Calu3 (cell line): ENCODE measurements at regions not wholly inside any gene's neighbourhood (a gene's known extent, or its start where the extent isn't known, plus 50 kb on each side); places are given as distances from the start of the nearest gene placed in this dataset.

Source experiments
- BruUV-seq: library from RNA; stranded (reverse); fragments of 400-500 nt; replicated peaks from 2 replicates; lab custom pipeline; 2021; lab: Mats Ljungman, UMichigan
- CTCF ChIA-PET: fragments of 300-600 bp; sonication (Branson Sonifier 250); formaldehyde crosslinking; loops from one replicate; lab custom pipeline; 2022; ENCODE audit warnings: antibody characterized with exemption; lab: Charles Lee
- DNase-seq: peaks from one replicate; pipeline ENCODE4 v3.0.0; 2022
- H3K27ac Mint-ChIP-seq: one replicate; pipeline ENCODE4 v1.8.0; 2022; ENCODE audit warnings: mixed read lengths; ENCODE audit not compliant: unreplicated experiment
- H3K27me3 Mint-ChIP-seq: one replicate; pipeline ENCODE4 v1.8.0; 2022; ENCODE audit warnings: mixed read lengths; ENCODE audit not compliant: unreplicated experiment
- H3K36me3 Mint-ChIP-seq: one replicate; pipeline ENCODE4 v1.8.0; 2022; ENCODE audit warnings: mild to moderate bottlenecking, moderate library complexity, mixed read lengths; ENCODE audit not compliant: insufficient read depth, unreplicated experiment
- H3K4me1 Mint-ChIP-seq: one replicate; pipeline ENCODE4 v1.8.0; 2022; ENCODE audit warnings: mild to moderate bottlenecking, low read depth, mixed read lengths; ENCODE audit not compliant: unreplicated experiment
- H3K4me3 Mint-ChIP-seq: one replicate; pipeline ENCODE4 v1.8.0; 2022; ENCODE audit warnings: mild to moderate bottlenecking, low read depth, moderate library complexity, mixed read lengths; ENCODE audit not compliant: unreplicated experiment
- H3K9me3 Mint-ChIP-seq: one replicate; pipeline ENCODE4 v1.8.0; 2022; ENCODE audit warnings: low read depth, mixed read lengths; ENCODE audit not compliant: unreplicated experiment
- CTCF ChIP-seq: fragments of 200-600 bp; IDR thresholded peaks from one replicate; pipeline ENCODE4 v1.8.0; 2022; ENCODE audit warnings: antibody characterized with exemption; ENCODE audit not compliant: unreplicated experiment
- intact Hi-C: fragments of 100-400 bp; cut with micrococcal nuclease; formaldehyde crosslinking; loops from one replicate; pipeline ENCODE4 v1.10.0; 2022; ENCODE audit not compliant: unreplicated experiment

- Mint-ChIP-seq H3K9me3 (peaks cover 3% of the 10 kb centered on the region), H3K36me3 (no peaks in the 10 kb centered on the region), H3K27me3 (no peaks in the 10 kb centered on the region), H3K4me1 (no peaks in the 10 kb centered on the region), H3K4me3 (no peak overlapping the region), H3K27ac (no peak overlapping the region)
- CTCF ChIA-PET = no interaction called here
- no peak for TF ChIP-seq CTCF
- intact Hi-C loops = no loop called here
- DNase-seq = no peak
- no TSS peak for BruUV-seq
Observed at GRCh38 chr5:82754036-82754746, 323.0 kb downstream of the TMEM167A start.

- CTCF ChIA-PET = interaction anchor here (0.6 kb wide), 1 partner anchor 18 kb away, joined by 3 read pairs; no protein-coding TSS in a partner anchor
- no peak overlapping the region for H3K27ac Mint-ChIP-seq
- BruUV-seq = no TSS peak
- peaks cover 5% of the 10 kb centered on the region for H3K4me1 Mint-ChIP-seq
- no peak overlapping the region for H3K4me3 Mint-ChIP-seq
- H3K36me3 Mint-ChIP-seq = no peaks in the 10 kb centered on the region
- intact Hi-C loops = no loop called here
- H3K27me3 Mint-ChIP-seq = no peaks in the 10 kb centered on the region
- no peak for TF ChIP-seq CTCF
- peaks cover 3% of the 10 kb centered on the region for H3K9me3 Mint-ChIP-seq
- no peak for DNase-seq
Observed at GRCh38 chr5:82753374-82753773, 323.8 kb downstream of the TMEM167A start.

GRCh38 chr5:82749461-82749820 lies 327.8 kb downstream of the TMEM167A start:
- Mint-ChIP-seq H3K27ac (no peak overlapping the region), H3K9me3 (peaks cover 3% of the 10 kb centered on the region), H3K4me3 (no peak overlapping the region), H3K27me3 (no peaks in the 10 kb centered on the region), H3K36me3 (no peaks in the 10 kb centered on the region), H3K4me1 (peaks cover 12% of the 10 kb centered on the region)
- intact Hi-C loops = no loop called here
- CTCF ChIA-PET = interaction anchor here (0.7 kb wide), 1 partner anchor 1832 kb away, joined by 4 read pairs; no protein-coding TSS in a partner anchor
- no peak for TF ChIP-seq CTCF
- no peak for DNase-seq
- BruUV-seq = no TSS peak

GRCh38 chr5:82748688-82749460 lies 328.3 kb downstream of the TMEM167A start:
- Mint-ChIP-seq H3K27me3 (no peaks in the 10 kb centered on the region), H3K36me3 (no peaks in the 10 kb centered on the region), H3K4me1 (peaks cover 12% of the 10 kb centered on the region), H3K9me3 (peaks cover 3% of the 10 kb centered on the region), H3K4me3 (no peak overlapping the region), H3K27ac (no peak overlapping the region)
- intact Hi-C loops = no loop called here
- CTCF ChIA-PET = interaction anchor here (0.7 kb wide), 1 partner anchor 1831 kb away, joined by 4 read pairs; no protein-coding TSS in a partner anchor
- no TSS peak for BruUV-seq
- TF ChIP-seq CTCF = no peak
- no peak for DNase-seq
